ENCODE measurements at regions not wholly inside any gene's neighbourhood (a gene's known extent, or its start where the extent isn't known, plus 50 kb on each side); places are given as distances from the start of the nearest gene placed in this dataset.

- no peak overlapping the region for H3K27ac ChIP-seq
- no peak for DNase-seq (ENCODE audit: low read depth, low spot score)
Measured at GRCh38 chr11:92801685-92802084, 167.8 kb upstream of the MTNR1B start.

GRCh38 chr11:92802644-92803043 lies 166.8 kb upstream of the MTNR1B start:
- no peak overlapping the region for H3K27ac ChIP-seq
- DNase-seq (ENCODE audit: low read depth, low spot score): no peak

GRCh38 chr11:92803391-92803790 lies 166.1 kb upstream of the MTNR1B start:
- no peak overlapping the region for H3K27ac ChIP-seq
- DNase-seq (ENCODE audit: low read depth, low spot score): no peak

- no peak for DNase-seq (ENCODE audit: low read depth, low spot score)
- H3K27ac ChIP-seq: no peak overlapping the region
Measured at GRCh38 chr11:92804388-92804966, 165.0 kb upstream of the MTNR1B start.

- DNase-seq (ENCODE audit: low read depth, low spot score): no peak
- no peak overlapping the region for H3K27ac ChIP-seq
Measured at GRCh38 chr11:92808022-92808421, 161.4 kb upstream of the MTNR1B start.

- no peak overlapping the region for H3K27ac ChIP-seq
- no peak for DNase-seq (ENCODE audit: low read depth, low spot score)
Measured at GRCh38 chr11:92810423-92811064, 158.9 kb upstream of the MTNR1B start.

GRCh38 chr11:92811341-92811740 lies 158.1 kb upstream of the MTNR1B start:
- DNase-seq (ENCODE audit: low read depth, low spot score): peak; percentile 16
- no peak overlapping the region for H3K27ac ChIP-seq

GRCh38 chr11:92812841-92813240 lies 156.6 kb upstream of the MTNR1B start:
- H3K27ac ChIP-seq: no peak overlapping the region
- DNase-seq (ENCODE audit: low read depth, low spot score): no peak

- H3K27ac ChIP-seq: no peak overlapping the region
- DNase-seq (ENCODE audit: low read depth, low spot score): no peak
Measured at GRCh38 chr11:92819830-92820229, 149.6 kb upstream of the MTNR1B start.

GRCh38 chr11:92820860-92821259 lies 148.6 kb upstream of the MTNR1B start:
- no peak for DNase-seq (ENCODE audit: low read depth, low spot score)

GRCh38 chr11:92822410-92822809 lies 147.0 kb upstream of the MTNR1B start:
- no peak for DNase-seq (ENCODE audit: low read depth, low spot score)
- H3K27ac ChIP-seq: no peak overlapping the region

More at GRCh38 chr11:92820860-92821259, 148.6 kb upstream of the MTNR1B start:
- H3K27ac ChIP-seq: no peak overlapping the region

- H3K27ac ChIP-seq: no peak overlapping the region
- peak; percentile 45 for DNase-seq (ENCODE audit: low read depth, low spot score)
Measured at GRCh38 chr11:92826136-92826535, 143.3 kb upstream of the MTNR1B start.

- DNase-seq (ENCODE audit: low read depth, low spot score): no peak
- no peak overlapping the region for H3K27ac ChIP-seq
Measured at GRCh38 chr11:92826603-92827002, 142.8 kb upstream of the MTNR1B start.

- DNase-seq (ENCODE audit: low read depth, low spot score): no peak
- H3K27ac ChIP-seq: no peak overlapping the region
Measured at GRCh38 chr11:92827132-92827531, 142.3 kb upstream of the MTNR1B start.

GRCh38 chr11:92828556-92828955 lies 140.9 kb upstream of the MTNR1B start:
- no peak overlapping the region for H3K27ac ChIP-seq
- no peak for DNase-seq (ENCODE audit: low read depth, low spot score)

- H3K27ac ChIP-seq: no peak overlapping the region
- DNase-seq (ENCODE audit: low read depth, low spot score): no peak
Measured at GRCh38 chr11:92829121-92829520, 140.3 kb upstream of the MTNR1B start.

GRCh38 chr11:92829671-92830070 lies 139.8 kb upstream of the MTNR1B start:
- no peak overlapping the region for H3K27ac ChIP-seq
- DNase-seq (ENCODE audit: low read depth, low spot score): no peak

- no peak overlapping the region for H3K27ac ChIP-seq
- no peak for DNase-seq (ENCODE audit: low read depth, low spot score)
Measured at GRCh38 chr11:92830377-92831155, 138.9 kb upstream of the MTNR1B start.

- no peak for DNase-seq (ENCODE audit: low read depth, low spot score)
- no peak overlapping the region for H3K27ac ChIP-seq
Measured at GRCh38 chr11:92834296-92835020, 135.0 kb upstream of the MTNR1B start.

- no peak for DNase-seq (ENCODE audit: low read depth, low spot score)
- H3K27ac ChIP-seq: no peak overlapping the region
Measured at GRCh38 chr11:92837595-92837994, 131.9 kb upstream of the MTNR1B start.

- no peak overlapping the region for H3K27ac ChIP-seq
- no peak for DNase-seq (ENCODE audit: low read depth, low spot score)
Measured at GRCh38 chr11:92838759-92839310, 130.6 kb upstream of the MTNR1B start.

Data from epithelial cell of prostate (primary cell).